ENCODE measurements at regions not wholly inside any gene's neighbourhood (a gene's known extent, or its start where the extent isn't known, plus 50 kb on each side); places are given as distances from the start of the nearest gene placed in this dataset.
A peak's percentile ranks its signal among the peaks of the same experiment; 100 is the strongest.

GRCh38 chr4:100679926-100680325, 162.1 kb upstream of the EMCN start:
- no peak for TF ChIP-seq GATA2 (IDR thresholded peaks at IDR 0.05; ENCODE audit: low read depth, low read length)
- no peak for TF ChIP-seq GATA3 (IDR thresholded peaks at IDR 0.05; ENCODE audit: low read depth, low read length)

- no peak for TF ChIP-seq GATA3 (IDR thresholded peaks at IDR 0.05; ENCODE audit: low read depth, low read length)
- no peak for TF ChIP-seq GATA2 (IDR thresholded peaks at IDR 0.05; ENCODE audit: low read depth, low read length)
Measured at GRCh38 chr4:100674976-100675375, 157.2 kb upstream of the EMCN start.

GRCh38 chr4:100657187-100657586, 139.4 kb upstream of the EMCN start:
- no peak for TF ChIP-seq GATA3 (IDR thresholded peaks at IDR 0.05; ENCODE audit: low read depth, low read length)
- no peak for TF ChIP-seq GATA2 (IDR thresholded peaks at IDR 0.05; ENCODE audit: low read depth, low read length)

- no peak for TF ChIP-seq GATA2 (IDR thresholded peaks at IDR 0.05; ENCODE audit: low read depth, low read length)
- no peak for TF ChIP-seq GATA3 (IDR thresholded peaks at IDR 0.05; ENCODE audit: low read depth, low read length)
Measured at GRCh38 chr4:100651499-100652175, 133.8 kb upstream of the EMCN start.

- TF ChIP-seq GATA2 (IDR thresholded peaks at IDR 0.05; ENCODE audit: low read depth, low read length) (peak; percentile 77), GATA3 (IDR thresholded peaks at IDR 0.05; ENCODE audit: low read depth, low read length) (peak; percentile 73)
Measured at GRCh38 chr4:100649417-100649816, 131.6 kb upstream of the EMCN start.

DNA sequence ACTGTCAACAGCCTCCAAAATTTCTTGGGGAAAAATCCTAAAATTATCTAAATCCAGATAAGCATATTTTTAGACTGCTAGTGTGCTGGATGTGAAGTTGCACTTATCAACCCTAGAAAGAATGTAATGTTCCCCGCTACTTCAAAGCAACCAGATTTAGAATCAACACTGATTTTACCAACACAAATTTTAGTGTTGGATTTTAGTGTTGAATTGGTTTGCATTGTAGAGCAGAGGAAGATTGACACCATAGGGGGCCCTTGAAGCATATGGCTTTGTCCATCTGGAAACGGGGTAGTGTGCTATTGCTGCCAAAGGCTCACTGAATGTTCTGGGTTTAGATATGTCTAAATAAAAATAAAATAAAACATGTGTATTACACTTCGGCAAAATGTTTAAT, 126.3 kb upstream of the EMCN start:
- TF ChIP-seq GATA3 (IDR thresholded peaks at IDR 0.05; ENCODE audit: low read depth, low read length): no peak
- no peak for TF ChIP-seq GATA2 (IDR thresholded peaks at IDR 0.05; ENCODE audit: low read depth, low read length)

DNA sequence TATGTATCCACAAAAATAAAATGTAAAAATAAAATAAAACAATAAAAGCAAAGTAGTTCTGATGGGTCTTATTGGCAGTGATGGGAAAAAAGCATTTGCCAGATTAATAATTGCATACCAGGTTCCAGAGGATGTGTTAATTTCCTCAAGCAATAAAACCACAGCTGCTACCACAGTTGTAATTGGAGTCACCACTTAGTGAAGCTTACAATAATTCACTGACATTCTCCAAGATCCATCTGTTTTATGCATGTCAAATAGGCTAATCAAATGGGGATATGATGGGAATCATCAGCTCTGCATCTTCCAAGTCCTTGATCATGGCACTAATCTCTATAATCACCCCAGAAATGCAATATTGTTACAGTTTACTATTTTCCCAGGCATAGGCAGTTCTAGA, 123.5 kb upstream of the EMCN start:
- no peak for TF ChIP-seq GATA3 (IDR thresholded peaks at IDR 0.05; ENCODE audit: low read depth, low read length)
- no peak for TF ChIP-seq GATA2 (IDR thresholded peaks at IDR 0.05; ENCODE audit: low read depth, low read length)

DNA sequence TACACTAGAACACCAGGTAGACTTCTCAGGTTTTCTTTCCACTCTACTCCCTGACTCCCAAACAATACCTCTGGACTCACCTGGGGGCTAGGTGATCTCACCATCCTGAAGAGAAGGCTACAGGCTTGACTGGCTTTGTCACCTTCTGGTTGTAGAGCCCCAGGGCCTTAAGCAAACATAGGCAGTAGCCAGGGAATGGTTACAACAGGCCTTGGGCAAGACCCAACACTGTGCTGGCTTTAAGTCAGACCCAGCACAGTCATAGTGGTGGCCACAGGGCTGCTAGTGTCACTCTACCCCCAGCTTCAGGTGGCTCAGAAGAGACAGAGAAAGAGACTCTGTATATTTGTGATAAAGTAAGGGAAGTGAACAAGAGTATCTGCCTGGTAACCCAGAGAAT, 118.1 kb upstream of the EMCN start:
- no peak for TF ChIP-seq GATA2 (IDR thresholded peaks at IDR 0.05; ENCODE audit: low read depth, low read length)
- no peak for TF ChIP-seq GATA3 (IDR thresholded peaks at IDR 0.05; ENCODE audit: low read depth, low read length)

GRCh38 chr4:100633269-100633668, 115.4 kb upstream of the EMCN start:
- no peak for TF ChIP-seq GATA3 (IDR thresholded peaks at IDR 0.05; ENCODE audit: low read depth, low read length)
- no peak for TF ChIP-seq GATA2 (IDR thresholded peaks at IDR 0.05; ENCODE audit: low read depth, low read length)

DNA sequence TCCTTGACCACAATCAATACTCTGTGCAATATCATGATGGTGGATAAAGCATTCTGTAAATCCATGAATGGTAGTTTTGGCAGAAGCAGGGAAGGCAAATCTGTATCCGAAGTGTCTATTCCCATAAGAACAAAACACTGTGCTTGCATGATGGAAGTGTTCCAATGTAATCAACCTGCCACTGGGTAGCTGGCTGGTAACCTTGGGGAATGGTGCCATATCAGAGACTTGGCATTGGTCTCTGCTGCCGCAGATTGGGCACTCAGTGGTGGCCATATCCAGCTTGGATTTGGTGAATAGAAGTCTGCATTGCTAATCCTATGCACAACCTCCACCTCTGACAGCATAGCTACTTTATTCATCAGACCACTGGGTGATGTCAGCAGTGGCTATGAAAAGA, 114.3 kb upstream of the EMCN start:
- TF ChIP-seq GATA2 (IDR thresholded peaks at IDR 0.05; ENCODE audit: low read depth, low read length) (no peak), GATA3 (IDR thresholded peaks at IDR 0.05; ENCODE audit: low read depth, low read length) (no peak)

- TF ChIP-seq GATA3 (IDR thresholded peaks at IDR 0.05; ENCODE audit: low read depth, low read length) (no peak), GATA2 (IDR thresholded peaks at IDR 0.05; ENCODE audit: low read depth, low read length) (no peak)
Measured at GRCh38 chr4:100631281-100631968, 113.6 kb upstream of the EMCN start.

DNA sequence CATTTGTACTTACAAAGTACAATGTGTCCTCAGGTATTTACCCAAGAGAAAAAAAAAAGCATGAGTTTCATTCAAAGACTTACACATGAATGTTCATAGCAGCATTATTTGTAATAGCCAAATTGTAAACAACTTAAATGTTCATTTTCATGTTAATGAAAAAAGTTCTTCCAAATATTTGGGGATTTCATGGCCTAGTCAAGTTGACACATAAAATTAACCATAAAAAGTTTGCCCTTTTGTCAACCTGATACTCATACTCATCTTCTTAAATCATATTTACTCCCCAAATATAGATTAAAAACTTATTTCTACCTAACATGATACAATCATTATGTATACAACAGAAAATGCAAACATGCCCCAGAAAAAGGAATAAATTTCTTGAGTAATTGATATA, 112.5 kb upstream of the EMCN start:
- TF ChIP-seq GATA3 (IDR thresholded peaks at IDR 0.05; ENCODE audit: low read depth, low read length) (no peak), GATA2 (IDR thresholded peaks at IDR 0.05; ENCODE audit: low read depth, low read length) (no peak)

DNA sequence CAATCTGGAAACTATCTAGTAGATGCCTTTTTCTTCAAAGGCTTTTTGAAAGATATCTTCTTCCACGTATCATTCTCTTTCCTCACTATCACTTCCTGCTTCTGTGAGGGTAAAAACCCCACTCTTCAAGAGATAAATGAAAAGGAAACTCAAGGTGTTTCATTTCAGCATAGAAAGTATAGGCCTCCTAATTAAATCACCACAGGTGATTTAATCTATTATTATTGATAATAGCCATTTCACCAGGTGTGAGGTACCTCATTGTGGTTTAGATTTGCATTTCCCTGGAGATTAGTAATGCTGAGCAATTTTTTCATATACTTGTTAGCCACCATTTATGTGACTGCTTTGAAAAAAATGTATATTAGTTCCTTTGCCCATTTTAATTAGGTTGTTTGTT, 92.0 kb upstream of the EMCN start:
- TF ChIP-seq GATA3 (IDR thresholded peaks at IDR 0.05; ENCODE audit: low read depth, low read length) (no peak), GATA2 (IDR thresholded peaks at IDR 0.05; ENCODE audit: low read depth, low read length) (no peak)

- TF ChIP-seq GATA2 (IDR thresholded peaks at IDR 0.05; ENCODE audit: low read depth, low read length) (no peak), GATA3 (IDR thresholded peaks at IDR 0.05; ENCODE audit: low read depth, low read length) (no peak)
Measured at GRCh38 chr4:100605144-100605543, 87.3 kb upstream of the EMCN start.

DNA sequence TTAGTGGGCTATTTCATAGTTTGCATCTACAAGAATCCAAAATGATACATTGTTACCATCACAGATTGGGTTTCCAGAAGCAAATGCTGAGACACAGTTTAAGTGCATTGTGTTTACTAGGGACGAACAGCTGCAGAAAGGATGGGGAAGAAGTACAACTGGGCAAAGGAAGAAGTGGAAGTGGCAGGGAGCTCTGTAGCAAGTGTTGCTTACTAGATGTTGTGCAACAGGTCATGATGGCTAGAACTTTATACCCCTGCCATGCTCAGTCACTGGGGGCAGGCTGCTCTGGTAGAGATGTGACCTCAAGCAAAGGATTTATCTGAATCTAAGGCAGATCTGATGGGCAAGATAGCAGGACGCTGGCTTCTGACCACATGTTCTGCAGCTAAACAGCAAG, 76.1 kb upstream of the EMCN start:
- no peak for TF ChIP-seq GATA2 (IDR thresholded peaks at IDR 0.05; ENCODE audit: low read depth, low read length)
- TF ChIP-seq GATA3 (IDR thresholded peaks at IDR 0.05; ENCODE audit: low read depth, low read length): no peak

Data from SH-SY5Y (cell line).